Thyroid gland (tissue), 4 donors: ENCODE measurements at regions not wholly inside any gene's neighbourhood (a gene's known extent, or its start where the extent isn't known, plus 50 kb on each side); places are given as distances from the start of the nearest gene placed in this dataset.

Source experiments
- POLR2A ChIP-seq, 2 donors: fragments of 450-650 bp; IDR thresholded peaks; one replicate each; pipeline ENCODE4 v1.6.1; 2017; ENCODE audit warnings: antibody characterized with exemption in 2 of 2, mild to moderate bottlenecking in 2 of 2, moderate library complexity in 1 of 2
- TF ChIP-seq, protein P1 (sequence below), 6 experiments: fragments of 200-600 bp in 3 of 6; fragments of 450-650 bp in 3 of 6; sonication (generic) in 3 of 6; IDR thresholded peaks; one replicate each; pipeline ENCODE4 v1.5.1; 2016 to 2019; ENCODE audit warnings: antibody characterized with exemption in 6 of 6, mild to moderate bottlenecking in 2 of 6, inconsistent platforms in 1 of 6, moderate library complexity in 1 of 6

DNA sequence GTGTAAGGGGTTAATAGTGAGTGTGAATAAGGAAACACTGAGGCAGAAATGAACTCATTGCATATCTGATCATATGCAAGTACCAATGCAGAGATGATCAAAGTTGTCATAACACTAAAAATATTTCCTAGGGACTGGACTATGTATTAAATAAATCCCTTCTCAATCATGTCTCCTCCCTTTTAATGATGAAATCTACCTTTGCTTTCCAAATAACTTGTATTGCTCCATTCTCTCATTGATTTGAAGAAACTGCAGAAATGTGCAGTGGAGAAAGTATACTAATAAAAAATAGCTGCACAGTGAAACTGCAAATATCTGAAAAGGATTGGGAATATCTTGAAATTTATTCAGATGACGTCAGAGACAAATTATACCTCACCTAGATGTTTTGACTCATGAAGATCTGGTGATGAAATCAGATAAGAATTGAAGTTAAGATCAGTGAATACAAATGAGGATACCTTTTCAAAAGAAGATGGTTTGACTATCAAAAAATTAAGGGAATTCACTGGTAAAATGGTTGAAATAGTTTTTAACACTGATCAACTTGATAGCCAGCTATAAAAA lies 1264.9 kb upstream of the USP15 start:
- TF ChIP-seq, protein P1, sequence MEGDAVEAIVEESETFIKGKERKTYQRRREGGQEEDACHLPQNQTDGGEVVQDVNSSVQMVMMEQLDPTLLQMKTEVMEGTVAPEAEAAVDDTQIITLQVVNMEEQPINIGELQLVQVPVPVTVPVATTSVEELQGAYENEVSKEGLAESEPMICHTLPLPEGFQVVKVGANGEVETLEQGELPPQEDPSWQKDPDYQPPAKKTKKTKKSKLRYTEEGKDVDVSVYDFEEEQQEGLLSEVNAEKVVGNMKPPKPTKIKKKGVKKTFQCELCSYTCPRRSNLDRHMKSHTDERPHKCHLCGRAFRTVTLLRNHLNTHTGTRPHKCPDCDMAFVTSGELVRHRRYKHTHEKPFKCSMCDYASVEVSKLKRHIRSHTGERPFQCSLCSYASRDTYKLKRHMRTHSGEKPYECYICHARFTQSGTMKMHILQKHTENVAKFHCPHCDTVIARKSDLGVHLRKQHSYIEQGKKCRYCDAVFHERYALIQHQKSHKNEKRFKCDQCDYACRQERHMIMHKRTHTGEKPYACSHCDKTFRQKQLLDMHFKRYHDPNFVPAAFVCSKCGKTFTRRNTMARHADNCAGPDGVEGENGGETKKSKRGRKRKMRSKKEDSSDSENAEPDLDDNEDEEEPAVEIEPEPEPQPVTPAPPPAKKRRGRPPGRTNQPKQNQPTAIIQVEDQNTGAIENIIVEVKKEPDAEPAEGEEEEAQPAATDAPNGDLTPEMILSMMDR (IDR thresholded peaks at IDR 0.05) = no peak
- no peak for TF ChIP-seq POLR2A (IDR thresholded peaks at IDR 0.05)
